GM13977 (cell line): ENCODE measurements at regions not wholly inside any gene's neighbourhood (a gene's known extent, or its start where the extent isn't known, plus 50 kb on each side); places are given as distances from the start of the nearest gene placed in this dataset.

ENCODE experiments used
- DNase-seq: peaks from one replicate; pipeline ENCODE4 v3.0.0; 2012; ENCODE audit warnings: low spot score
- in situ Hi-C: fragments of 300-500 bp; cut with MboI; formaldehyde crosslinking; loops from one replicate; pipeline ENCODE4 v1.12.0; 2022; ENCODE audit warnings: low sequenced_read_pairs, low pct_unique_long_range_greater_than_20kb, mixed read lengths, inconsistent platforms; ENCODE audit not compliant: unreplicated experiment
- TF ChIP-seq, protein P1 (sequence below): IDR thresholded peaks from 2 replicates; pipeline ENCODE4 v1.5.1; 2012; ENCODE audit warnings: mild to moderate bottlenecking, control low read depth; ENCODE audit not compliant: insufficient read depth; ENCODE audit errors: extremely low read depth, missing control alignments

- TF ChIP-seq, protein P1, sequence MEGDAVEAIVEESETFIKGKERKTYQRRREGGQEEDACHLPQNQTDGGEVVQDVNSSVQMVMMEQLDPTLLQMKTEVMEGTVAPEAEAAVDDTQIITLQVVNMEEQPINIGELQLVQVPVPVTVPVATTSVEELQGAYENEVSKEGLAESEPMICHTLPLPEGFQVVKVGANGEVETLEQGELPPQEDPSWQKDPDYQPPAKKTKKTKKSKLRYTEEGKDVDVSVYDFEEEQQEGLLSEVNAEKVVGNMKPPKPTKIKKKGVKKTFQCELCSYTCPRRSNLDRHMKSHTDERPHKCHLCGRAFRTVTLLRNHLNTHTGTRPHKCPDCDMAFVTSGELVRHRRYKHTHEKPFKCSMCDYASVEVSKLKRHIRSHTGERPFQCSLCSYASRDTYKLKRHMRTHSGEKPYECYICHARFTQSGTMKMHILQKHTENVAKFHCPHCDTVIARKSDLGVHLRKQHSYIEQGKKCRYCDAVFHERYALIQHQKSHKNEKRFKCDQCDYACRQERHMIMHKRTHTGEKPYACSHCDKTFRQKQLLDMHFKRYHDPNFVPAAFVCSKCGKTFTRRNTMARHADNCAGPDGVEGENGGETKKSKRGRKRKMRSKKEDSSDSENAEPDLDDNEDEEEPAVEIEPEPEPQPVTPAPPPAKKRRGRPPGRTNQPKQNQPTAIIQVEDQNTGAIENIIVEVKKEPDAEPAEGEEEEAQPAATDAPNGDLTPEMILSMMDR, result no peak
- in situ Hi-C loops, result no loop called here
- no peak for DNase-seq
These were observed 72.4 kb downstream of the TEX51 start for GRCh38 chr2:126971162-126971480.

DNA sequence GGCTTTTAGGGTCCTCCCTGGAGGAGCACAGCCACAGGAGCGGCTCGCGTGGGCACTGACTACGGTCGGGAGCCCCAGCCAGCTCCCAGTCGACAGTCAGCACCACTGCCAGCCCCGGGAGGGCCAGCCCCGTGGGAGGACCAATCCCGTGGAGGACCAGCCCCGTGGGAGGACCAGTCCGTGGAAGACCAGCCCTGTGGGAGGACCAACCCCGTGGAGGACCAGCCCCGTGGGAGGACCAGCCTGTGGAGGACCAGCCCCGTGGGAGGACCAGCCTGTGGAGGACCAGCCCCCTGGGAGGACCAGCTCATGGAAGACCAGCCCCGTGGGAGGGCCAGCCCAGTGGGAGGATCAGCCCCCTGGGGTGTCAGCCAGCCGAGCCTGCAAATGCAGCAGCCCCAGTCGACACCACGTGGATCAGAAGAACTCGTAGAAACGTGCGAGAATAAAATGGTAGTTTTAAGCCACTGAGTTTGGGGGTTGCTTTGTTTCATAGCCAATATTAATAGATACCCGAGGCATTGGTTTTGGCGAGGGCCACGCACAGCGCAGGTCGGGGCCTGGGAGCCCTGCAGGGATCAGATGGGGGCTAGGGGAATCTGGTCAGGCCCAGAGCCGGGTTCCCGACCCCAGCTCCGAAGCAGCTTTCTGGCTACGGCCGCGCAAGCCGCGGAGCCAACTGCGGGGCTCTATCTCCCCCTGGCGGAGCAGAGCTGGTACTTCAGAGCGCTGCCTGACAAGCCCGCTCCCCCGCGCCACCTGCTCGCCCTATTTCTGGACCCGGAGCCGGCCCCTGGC, 73.0 kb downstream of the TEX51 start:
- TF ChIP-seq, protein P1, result peak; percentile 93
- in situ Hi-C loops, result no loop called here
- peak; percentile 88 for DNase-seq

GRCh38 chr2:126972279-126972626, 73.6 kb downstream of the TEX51 start:
- in situ Hi-C loops, result no loop called here
- no peak for DNase-seq
- TF ChIP-seq, protein P1, result no peak

GRCh38 chr2:126973745-126974144, 75.1 kb downstream of the TEX51 start:
- no peak for DNase-seq
- TF ChIP-seq, protein P1, result no peak
- in situ Hi-C loops, result no loop called here

DNA sequence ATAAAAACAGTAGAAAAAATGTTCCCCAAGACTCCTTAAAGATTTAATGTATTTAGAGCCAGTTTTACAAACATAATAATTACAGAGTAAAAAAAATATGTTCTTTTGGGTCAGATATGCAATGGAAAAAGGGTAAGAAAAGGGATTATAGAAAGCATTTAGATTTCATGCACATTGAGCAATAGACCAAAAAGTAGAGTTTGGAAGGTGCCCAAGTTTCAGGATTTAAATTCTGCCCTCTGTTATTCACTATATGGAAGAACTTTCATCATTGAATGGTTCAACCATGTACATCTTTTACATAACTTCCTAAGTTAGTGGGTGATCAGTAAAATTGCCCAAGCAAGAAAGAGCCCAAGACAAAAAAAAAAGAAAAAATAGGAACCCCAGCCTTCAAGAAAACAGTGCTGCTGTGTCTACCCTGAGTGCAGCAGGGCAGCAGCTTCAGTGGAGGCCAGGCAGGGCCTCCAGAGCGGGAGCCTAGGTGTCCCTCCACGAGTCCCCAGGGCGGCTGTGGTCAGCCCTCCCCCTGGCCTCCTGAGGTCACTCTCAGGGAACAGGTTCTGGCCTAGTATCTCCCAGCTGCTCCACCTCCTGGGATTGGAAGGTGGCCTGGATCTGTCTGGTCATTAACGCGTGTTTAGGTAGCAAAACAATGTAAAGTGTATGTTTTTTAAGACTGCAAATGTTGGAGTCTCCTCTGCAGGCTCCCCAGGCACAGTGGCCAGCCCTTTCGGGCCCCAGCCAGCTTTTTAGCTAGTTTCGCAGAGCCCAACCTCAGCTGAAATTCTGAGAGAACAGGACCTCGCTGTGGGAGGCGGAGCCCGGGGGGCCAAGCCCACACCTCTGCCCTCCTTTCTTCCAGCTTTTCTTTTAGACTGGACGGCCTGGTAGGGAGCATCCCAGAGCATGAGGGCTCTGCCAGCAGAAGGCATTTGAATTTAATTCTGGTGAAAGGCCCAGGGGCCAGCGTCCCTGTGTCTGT, 77.3 kb downstream of the TEX51 start:
- TF ChIP-seq, protein P1, result no peak

GRCh38 chr2:126976721-126977328, 78.1 kb downstream of the TEX51 start:
- TF ChIP-seq, protein P1, result no peak
- no peak for DNase-seq
- in situ Hi-C loops, result no loop called here

More for the DNA sequence above, 77.3 kb downstream of the TEX51 start:
- no peak for DNase-seq
- in situ Hi-C loops, result no loop called here
